GM23248 (cell line): ENCODE measurements at regions not wholly inside any gene's neighbourhood (a gene's known extent, or its start where the extent isn't known, plus 50 kb on each side); places are given as distances from the start of the nearest gene placed in this dataset.

Experiments used
- DNase-seq: peaks from one replicate; pipeline ENCODE4 v3.0.0-alpha.2; 2015
- H2AFZ ChIP-seq: fragments of 200-600 bp; sonication (generic); 2 replicates; pipeline ENCODE4 v1.6.1; 2016; ENCODE audit warnings: antibody characterized with exemption
- H3F3A ChIP-seq: fragments of 200-600 bp; sonication (generic); 2 replicates; pipeline ENCODE4 v1.6.1; 2016; ENCODE audit warnings: mild to moderate bottlenecking, antibody characterized with exemption, mixed run types; ENCODE audit not compliant: insufficient read depth
- H3K27ac ChIP-seq: fragments of 200-600 bp; sonication (generic); 2 replicates; pipeline ENCODE4 v1.5.1; 2016; ENCODE audit warnings: mild to moderate bottlenecking
- H3K27me3 ChIP-seq: fragments of 200-600 bp; sonication (generic); replicated peaks from 2 replicates; pipeline ENCODE4 v1.6.1; 2016; ENCODE audit warnings: mild to moderate bottlenecking; ENCODE audit not compliant: insufficient read depth
- H3K36me3 ChIP-seq: fragments of 200-600 bp; sonication (generic); 2 replicates; pipeline ENCODE4 v1.6.1; 2016; ENCODE audit warnings: low read depth, mild to moderate bottlenecking
- H3K4me1 ChIP-seq: fragments of 200-600 bp; sonication (generic); 2 replicates; pipeline ENCODE4 v1.6.1; 2016; ENCODE audit warnings: mild to moderate bottlenecking; ENCODE audit not compliant: insufficient read depth
- H3K4me2 ChIP-seq: fragments of 200-600 bp; sonication (generic); one replicate; pipeline ENCODE4 v1.6.1; 2016; ENCODE audit warnings: mild to moderate bottlenecking; ENCODE audit not compliant: unreplicated experiment
- H3K4me3 ChIP-seq: fragments of 200-600 bp; sonication (generic); 2 replicates; pipeline ENCODE4 v1.5.1; 2016; ENCODE audit warnings: mild to moderate bottlenecking
- H3K79me2 ChIP-seq: fragments of 200-600 bp; sonication (generic); 2 replicates; pipeline ENCODE4 v1.6.1; 2016; ENCODE audit warnings: mild to moderate bottlenecking; ENCODE audit not compliant: insufficient read depth
- H3K9ac ChIP-seq: fragments of 200-600 bp; sonication (generic); 2 replicates; pipeline ENCODE4 v1.6.1; 2016; ENCODE audit warnings: mild to moderate bottlenecking
- H3K9me2 ChIP-seq: fragments of 200-600 bp; sonication (generic); 2 replicates; pipeline ENCODE4 v1.6.1; 2016; ENCODE audit warnings: mixed run types, mild to moderate bottlenecking, moderate library complexity; ENCODE audit not compliant: insufficient read depth
- H3K9me3 ChIP-seq: fragments of 200-600 bp; sonication (generic); one replicate; pipeline ENCODE4 v1.6.1; 2017; ENCODE audit warnings: low read depth
- H4K20me1 ChIP-seq: fragments of 200-600 bp; sonication (generic); 2 replicates; pipeline ENCODE4 v1.6.0; 2016; ENCODE audit not compliant: insufficient read depth
- EZH2 ChIP-seq: fragments of 200-600 bp; sonication (generic); IDR thresholded peaks from 2 replicates; pipeline ENCODE4 v1.6.1; 2018; ENCODE audit warnings: antibody characterized with exemption, mild to moderate bottlenecking; ENCODE audit not compliant: insufficient read depth, poor library complexity, severe bottlenecking
- EZH2phosphoT487 ChIP-seq: fragments of 200-600 bp; sonication (generic); IDR thresholded peaks from 2 replicates; pipeline ENCODE4 v1.6.1; 2018; ENCODE audit warnings: antibody characterized with exemption, moderate library complexity, mild to moderate bottlenecking, low read depth; ENCODE audit not compliant: insufficient read depth
- WGBS, 2 experiments: methylation state at CpG; one replicate each; pipeline ENCODE4 v1.1.6; 2015 to 2017; ENCODE audit warnings: low lambda C conversion rate in 2 of 2, low coverage in 1 of 2; ENCODE audit errors: missing lambda C conversion rate in 2 of 2; 5-methylcytosine and 5-hydroxymethylcytosine counted together
- in situ Hi-C: fragments of 300-500 bp; cut with MboI; formaldehyde crosslinking; loops from 2 replicates; pipeline ENCODE4 v1.15.0; 2020

- Histone ChIP-seq H3K4me1 (peaks cover 12% of the 10 kb centered on the region), H4K20me1 (no peaks in the 10 kb centered on the region), H3K9me2 (no peaks in the 10 kb centered on the region), H3K79me2 (no peaks in the 10 kb centered on the region), H3K9me3 (no peaks in the 10 kb centered on the region), H3F3A (peaks cover 1% of the 10 kb centered on the region), H3K36me3 (no peaks in the 10 kb centered on the region), H2AFZ (no peak overlapping the region), H3K27me3 (no peaks in the 10 kb centered on the region), H3K4me3 (no peak overlapping the region), H3K27ac (no peak overlapping the region), H3K4me2 (no peak overlapping the region), H3K9ac (no peak overlapping the region)
- WGBS, 2 experiments, result 84 to 89% methylated on average over 15 of the region's 15 CpGs
- no peak for TF ChIP-seq EZH2
- TF ChIP-seq EZH2phosphoT487, result no peak
- no peak for DNase-seq
- in situ Hi-C loops, result no loop called here
Measured at GRCh38 chr17:77825621-77826020, 132.9 kb upstream of the TNRC6C start.

GRCh38 chr17:77826132-77826873, 132.2 kb upstream of the TNRC6C start:
- H3K27me3 ChIP-seq, result no peaks in the 10 kb centered on the region
- WGBS, 2 experiments, result 69 to 89% methylated on average over 8 of the region's 8 CpGs
- no peak overlapping the region for H2AFZ ChIP-seq
- TF ChIP-seq EZH2phosphoT487 (no peak), EZH2 (no peak)
- no peak overlapping the region for H3K9ac ChIP-seq
- in situ Hi-C loops, result no loop called here
- no peaks in the 10 kb centered on the region for H3K79me2 ChIP-seq
- H3K9me2 ChIP-seq, result no peaks in the 10 kb centered on the region
- no peaks in the 10 kb centered on the region for H3K9me3 ChIP-seq
- no peak for DNase-seq
- H3K27ac ChIP-seq, result no peak overlapping the region
- H3F3A ChIP-seq, result peaks cover 8% of the 10 kb centered on the region
- H3K4me1 ChIP-seq, result peaks cover 19% of the 10 kb centered on the region
- no peak overlapping the region for H3K4me2 ChIP-seq
- no peaks in the 10 kb centered on the region for H3K36me3 ChIP-seq
- no peak overlapping the region for H3K4me3 ChIP-seq
- H4K20me1 ChIP-seq, result no peaks in the 10 kb centered on the region

GRCh38 chr17:77827039-77827438, 131.5 kb upstream of the TNRC6C start:
- Histone ChIP-seq H4K20me1 (no peaks in the 10 kb centered on the region), H3K27ac (no peak overlapping the region), H3K4me1 (peaks cover 24% of the 10 kb centered on the region), H3F3A (peaks cover 14% of the 10 kb centered on the region), H3K9me2 (no peaks in the 10 kb centered on the region), H3K9me3 (no peaks in the 10 kb centered on the region), H3K4me2 (no peak overlapping the region), H3K4me3 (no peak overlapping the region), H3K79me2 (no peaks in the 10 kb centered on the region), H3K9ac (no peak overlapping the region), H2AFZ (no peak overlapping the region), H3K36me3 (no peaks in the 10 kb centered on the region), H3K27me3 (no peaks in the 10 kb centered on the region)
- in situ Hi-C loops, result no loop called here
- DNase-seq, result no peak
- TF ChIP-seq EZH2 (no peak), EZH2phosphoT487 (no peak)
- 69 to 74% methylated on average over 7 of the region's 7 CpGs for WGBS, 2 experiments

- no peak overlapping the region for H3K4me3 ChIP-seq
- no peaks in the 10 kb centered on the region for H3K9me2 ChIP-seq
- WGBS, 2 experiments, result 86 to 88% methylated on average over 5 of the region's 5 CpGs
- in situ Hi-C loops, result no loop called here
- H3K4me1 ChIP-seq, result peaks cover 24% of the 10 kb centered on the region
- H3K4me2 ChIP-seq, result no peak overlapping the region
- DNase-seq, result no peak
- no peak overlapping the region for H2AFZ ChIP-seq
- H3F3A ChIP-seq, result peaks cover 16% of the 10 kb centered on the region
- no peaks in the 10 kb centered on the region for H3K36me3 ChIP-seq
- no peak overlapping the region for H3K27ac ChIP-seq
- TF ChIP-seq EZH2 (no peak), EZH2phosphoT487 (no peak)
- no peaks in the 10 kb centered on the region for H3K9me3 ChIP-seq
- H3K79me2 ChIP-seq, result no peaks in the 10 kb centered on the region
- H3K27me3 ChIP-seq, result no peaks in the 10 kb centered on the region
- no peaks in the 10 kb centered on the region for H4K20me1 ChIP-seq
- H3K9ac ChIP-seq, result no peak overlapping the region
Measured at GRCh38 chr17:77827511-77827910, 131.0 kb upstream of the TNRC6C start.
